GM21381 (cell line): ENCODE measurements at regions not wholly inside any gene's neighbourhood (a gene's known extent, or its start where the extent isn't known, plus 50 kb on each side); places are given as distances from the start of the nearest gene placed in this dataset.

ENCODE experiments used
- ATAC-seq: cut with Tn5 transposase; IDR thresholded peaks from one replicate; pipeline ENCODE4 v1.9.1; 2021; ENCODE audit warnings: mild to moderate bottlenecking, moderate library complexity; ENCODE audit not compliant: unreplicated experiment

GRCh38 chr11:95717314-95717713, 72.3 kb downstream of the FAM76B start:
- no peak for ATAC-seq

- ATAC-seq = peak; percentile 16
Observed at GRCh38 chr11:95716266-95716665, 73.3 kb downstream of the FAM76B start.

DNA sequence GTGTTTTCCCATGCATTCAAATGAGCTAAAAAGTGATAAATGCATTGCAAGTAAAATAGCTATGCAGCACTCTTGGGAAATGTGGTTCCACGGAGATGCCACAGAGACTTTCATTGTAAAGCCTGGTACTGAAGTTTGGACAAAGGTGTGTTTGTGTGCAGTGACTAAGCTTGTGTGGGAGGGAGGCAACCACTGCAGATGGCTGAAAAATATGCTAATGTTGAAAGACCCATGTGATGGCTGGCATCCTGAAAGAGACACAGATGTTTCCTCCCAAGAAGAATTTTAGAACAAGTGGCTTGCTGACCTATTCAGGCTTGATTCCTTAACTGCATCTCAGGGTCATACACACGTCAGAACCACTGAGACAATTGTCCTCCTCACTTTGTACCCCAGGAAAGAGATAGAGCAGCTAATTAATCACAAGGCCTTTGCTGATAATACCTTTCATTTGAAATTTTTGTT, 73.8 kb downstream of the FAM76B start:
- ATAC-seq = peak; percentile 79

DNA sequence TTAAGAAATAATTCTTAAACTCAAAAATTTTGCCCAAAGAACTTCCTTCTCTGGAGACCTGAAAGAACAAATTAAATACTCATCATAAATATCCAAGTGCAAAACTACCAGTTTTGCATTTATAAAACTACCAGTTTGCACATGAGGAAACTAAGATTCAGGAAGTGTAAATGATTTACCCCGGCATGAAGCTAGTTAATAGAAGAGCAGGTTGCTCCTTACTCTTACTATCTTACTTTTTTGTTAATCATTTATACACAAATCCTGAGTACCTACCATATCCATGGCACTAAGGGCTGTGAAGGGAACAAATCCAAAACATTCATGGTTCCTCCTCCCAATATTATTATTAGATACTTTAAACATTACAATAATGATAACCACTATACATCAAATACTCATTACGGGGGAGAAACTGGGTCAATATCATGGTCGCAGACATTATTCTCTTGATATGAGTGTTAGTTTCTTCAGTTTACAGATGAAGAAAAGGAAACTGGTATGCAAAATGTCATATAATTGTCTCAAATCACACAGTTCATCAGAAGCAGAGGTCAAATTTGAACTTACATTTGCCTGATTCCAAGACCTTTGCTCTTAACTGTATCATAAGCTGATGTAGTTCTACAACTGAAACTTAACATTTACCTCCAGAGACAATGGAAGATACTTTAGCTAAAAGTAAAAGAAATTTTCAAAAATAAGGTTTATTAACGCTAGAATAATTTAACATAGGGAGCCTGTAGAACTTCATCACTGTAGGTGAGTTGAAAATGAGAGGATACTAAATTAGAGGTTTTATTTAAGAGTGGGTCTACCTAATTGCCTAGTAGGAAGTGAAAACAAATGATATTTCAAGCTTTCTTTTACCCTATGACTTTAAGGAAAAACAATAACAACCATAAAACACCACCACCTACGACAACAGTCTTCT, 74.5 kb downstream of the FAM76B start:
- no peak for ATAC-seq

DNA sequence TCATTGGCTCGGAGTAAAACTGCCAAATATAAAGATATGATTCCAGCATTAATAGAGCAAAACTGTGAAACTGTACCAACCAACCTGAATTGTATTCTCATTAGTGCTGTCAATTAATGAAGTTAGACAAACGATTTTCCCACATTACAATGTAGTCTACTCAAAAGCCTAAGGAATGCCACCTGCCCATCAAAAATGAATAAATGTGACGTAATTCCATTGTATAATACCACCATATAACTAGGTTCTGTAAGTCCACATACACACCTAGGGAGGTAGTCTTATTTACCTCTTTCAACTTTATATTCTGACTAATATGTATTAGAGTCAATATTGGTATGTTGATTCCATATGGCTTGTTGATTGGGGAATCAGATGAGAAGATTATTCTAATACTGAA, 76.2 kb downstream of the FAM76B start:
- ATAC-seq = no peak

GRCh38 chr11:95711945-95712221, 77.7 kb downstream of the FAM76B start:
- ATAC-seq = no peak

- ATAC-seq = peak; percentile 31
Observed at GRCh38 chr11:95711162-95711944, 78.2 kb downstream of the FAM76B start.

DNA sequence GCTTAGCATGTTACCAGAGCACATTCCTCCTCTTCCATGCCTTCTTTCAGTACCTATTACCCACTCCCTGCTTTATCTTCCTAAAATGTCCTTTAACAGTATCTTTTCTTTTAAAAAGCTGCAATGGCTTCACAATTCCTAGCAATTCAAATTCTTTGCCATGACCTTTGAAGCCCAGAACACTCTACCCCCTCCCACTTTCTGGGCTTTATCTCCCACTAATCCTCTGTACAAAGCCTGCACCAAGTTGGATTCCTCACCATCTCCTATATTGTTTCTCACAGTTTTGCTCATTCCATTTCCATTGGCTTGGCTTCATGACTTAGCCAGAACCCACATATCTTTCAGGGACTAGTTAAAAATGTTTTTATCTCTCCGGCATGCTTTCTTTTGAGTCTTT, 80.9 kb downstream of the FAM76B start:
- ATAC-seq = no peak

DNA sequence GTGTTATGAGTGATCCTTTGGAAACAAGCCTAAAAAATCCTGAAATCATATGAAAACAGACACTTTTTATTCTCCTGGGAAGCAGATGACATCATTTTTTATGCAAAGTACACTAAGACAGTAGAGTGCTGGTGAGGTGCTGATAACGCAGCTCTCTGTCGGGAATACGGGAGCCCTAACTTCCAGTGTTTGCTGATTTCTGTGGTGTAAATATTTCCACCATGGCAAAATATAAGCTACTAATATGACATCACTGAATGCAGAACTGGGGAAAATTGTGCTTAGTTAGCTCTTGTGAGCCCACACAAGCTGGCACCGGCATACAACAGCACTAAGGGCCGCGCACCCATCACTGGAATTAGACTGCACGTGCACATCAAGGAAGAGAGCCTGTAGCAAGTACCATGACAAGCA, 82.6 kb downstream of the FAM76B start:
- no peak for ATAC-seq

DNA sequence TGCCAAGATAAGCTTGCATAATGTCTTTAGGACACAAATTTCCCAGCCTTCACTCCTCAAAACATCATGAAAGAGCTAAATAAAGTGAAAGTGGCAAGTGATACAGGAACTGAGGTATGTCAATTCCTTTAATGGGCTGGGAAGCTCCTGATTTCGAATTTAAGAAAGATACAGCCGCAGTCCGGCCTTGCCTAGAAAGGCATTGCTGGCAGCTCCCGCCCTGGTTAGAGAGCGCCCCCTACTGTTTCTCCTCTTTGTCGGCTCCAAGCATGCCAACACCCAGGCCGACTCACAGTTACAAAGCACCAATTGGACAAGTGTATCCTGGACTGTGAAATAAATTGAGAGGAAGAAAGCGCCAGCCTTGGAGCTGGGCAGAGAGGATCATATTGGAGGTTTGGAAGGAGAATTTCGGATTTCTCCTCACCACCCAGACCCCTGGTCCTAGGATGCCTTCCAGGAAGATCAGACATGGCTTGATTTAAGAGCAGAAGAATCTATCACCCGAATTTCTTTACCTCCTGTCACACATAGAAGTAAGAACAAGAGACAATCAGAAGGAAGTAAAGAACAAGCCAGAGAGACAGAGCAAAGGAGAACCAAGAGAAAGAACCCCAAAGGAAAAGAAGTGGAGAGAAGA, 84.0 kb downstream of the FAM76B start:
- peak; percentile 83 for ATAC-seq

- ATAC-seq = no peak
Observed at GRCh38 chr11:95704865-95705264, 84.7 kb downstream of the FAM76B start.

- ATAC-seq = no peak
Observed at GRCh38 chr11:95703049-95703448, 86.5 kb downstream of the FAM76B start.

DNA sequence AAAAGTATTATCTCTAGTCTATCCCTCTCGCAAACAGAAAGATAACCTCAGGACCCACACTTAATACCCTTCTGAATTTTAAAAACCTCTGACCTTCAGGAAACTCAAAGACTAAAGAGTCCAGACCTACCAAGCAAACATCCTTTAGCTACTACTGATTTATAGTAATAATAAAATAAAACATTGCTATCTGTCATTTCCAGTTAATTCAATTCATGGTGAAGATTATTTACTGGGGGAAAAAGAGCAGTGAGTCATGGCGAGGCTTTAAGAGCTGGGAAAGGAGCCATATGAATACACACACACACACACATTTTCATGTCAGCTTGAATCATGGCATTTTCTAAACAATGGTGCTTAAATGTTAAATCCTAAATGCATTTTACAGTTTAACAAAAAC, 87.1 kb downstream of the FAM76B start:
- no peak for ATAC-seq

DNA sequence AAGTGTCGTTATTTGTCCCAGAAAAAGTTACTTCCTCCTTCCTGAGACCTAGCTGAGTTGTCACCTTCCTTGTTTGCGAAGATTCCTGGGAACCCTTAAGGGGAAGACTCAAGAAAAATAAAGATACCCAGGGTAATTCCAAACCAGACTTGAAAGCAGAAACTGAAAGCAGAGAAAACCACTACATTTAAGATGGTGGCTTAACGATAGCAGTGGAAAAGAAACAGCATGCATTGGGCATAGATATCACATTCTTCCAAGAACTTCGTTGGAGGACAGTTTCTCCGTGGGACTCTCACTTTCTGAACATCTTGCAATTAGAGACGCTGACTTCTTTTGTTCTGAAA, 89.1 kb downstream of the FAM76B start:
- peak; percentile 44 for ATAC-seq

DNA sequence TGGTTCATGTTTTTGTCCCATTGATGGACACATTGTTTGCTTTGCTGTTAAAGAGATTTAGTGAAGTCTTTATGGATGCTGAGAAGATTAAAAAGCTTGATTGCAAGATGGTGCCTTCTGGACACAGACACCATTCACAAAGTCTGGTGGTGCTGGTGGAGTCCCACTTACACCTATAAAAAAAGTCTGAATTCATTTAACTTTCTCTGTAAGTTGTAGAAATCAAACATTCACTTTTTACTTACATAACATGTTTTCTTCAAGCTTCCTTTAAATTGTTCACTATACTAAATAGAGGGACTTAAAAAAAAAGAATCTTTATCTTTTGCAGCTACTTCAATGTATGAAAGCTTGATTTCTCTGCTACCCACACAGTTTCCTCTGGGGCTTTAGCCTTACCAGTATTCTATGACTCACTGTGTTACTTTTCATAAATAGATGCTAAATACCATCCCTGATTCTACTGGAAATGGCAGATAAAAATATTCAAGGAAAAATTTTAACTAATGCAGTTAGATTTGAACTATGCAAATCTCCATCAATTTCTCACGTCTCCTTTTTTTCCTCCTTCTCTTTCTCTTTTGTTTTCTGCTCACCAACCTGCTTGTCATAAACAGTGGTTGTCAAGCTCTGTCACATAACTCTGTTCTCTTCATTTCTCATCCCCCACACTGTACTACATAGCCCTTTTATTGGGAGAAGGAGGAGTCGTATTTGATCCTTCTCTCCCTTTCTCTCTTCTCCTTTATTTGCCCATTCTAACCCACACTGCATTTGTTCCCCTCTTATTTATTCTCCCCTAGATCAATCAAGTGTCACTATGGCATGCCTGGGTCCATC, 89.7 kb downstream of the FAM76B start:
- ATAC-seq = peak; percentile 38

GRCh38 chr11:95698676-95699557, 90.7 kb downstream of the FAM76B start:
- no peak for ATAC-seq

GRCh38 chr11:95697614-95698408, 91.8 kb downstream of the FAM76B start:
- ATAC-seq = no peak

GRCh38 chr11:95695181-95695580, 94.4 kb downstream of the FAM76B start:
- ATAC-seq = no peak

- ATAC-seq = no peak
Observed at GRCh38 chr11:95693298-95693697, 96.3 kb downstream of the FAM76B start.
